ENCODE measurements at regions not wholly inside any gene's neighbourhood (a gene's known extent, or its start where the extent isn't known, plus 50 kb on each side); places are given as distances from the start of the nearest gene placed in this dataset.
A peak's percentile ranks its signal among the peaks of the same experiment; 100 is the strongest.
"Not testable (repeated sequence)": the region's sequence is repeated elsewhere in the genome, so short reads cannot be mapped to it uniquely, and the experiment has no call there.

DNA sequence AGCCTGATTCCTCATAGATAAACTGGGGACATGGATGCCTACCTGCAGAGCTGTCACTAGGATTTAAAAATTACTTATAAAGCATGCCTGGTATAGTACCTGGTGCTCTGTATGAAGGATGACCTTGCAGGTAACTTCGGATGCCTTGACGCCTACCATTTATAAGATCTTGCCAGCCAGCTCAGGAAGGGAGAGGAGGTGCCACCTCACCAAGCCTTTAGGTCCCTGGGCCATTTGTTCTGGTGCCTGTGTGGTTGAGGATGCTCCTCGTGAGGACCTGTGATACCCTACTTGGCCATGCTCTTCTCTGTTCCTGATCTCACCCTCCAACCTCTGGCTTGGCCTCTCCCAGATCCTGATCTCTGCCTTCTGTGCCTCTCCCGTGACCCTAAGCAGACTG is 85.2 kb downstream of the FDX1 start:
- peaks cover 0 to 19% (median 3%) of the 10 kb centered on the region in 11 donors for H3K9me3 Mint-ChIP-seq
- DNase-seq (no peak), ATAC-seq (no peak)
- no peaks in the 10 kb centered on the region for H3K36me3 Mint-ChIP-seq
- H3K27ac Mint-ChIP-seq: no peak overlapping the region
- no peak overlapping the region for H3K27ac ChIP-seq (ENCODE audit: low read depth, low read length)
- H3K4me1 Mint-ChIP-seq: no peaks in the 10 kb centered on the region
- H3K4me3 Mint-ChIP-seq: no peak overlapping the region
- intact Hi-C loops (cut with micrococcal nuclease): no loop called here
- H3K4me3 ChIP-seq (ENCODE audit: low read length): no peak overlapping the region
- H3K36me3 ChIP-seq (ENCODE audit: control insufficient read depth in 2 of 3, insufficient read depth in 3 of 3, low read length in 3 of 3): no peaks in the 10 kb centered on the region
- H3K4me1 ChIP-seq (ENCODE audit: control insufficient read depth in 2 of 2, insufficient read depth in 2 of 2, low read length in 2 of 2): no peaks in the 10 kb centered on the region
- peaks cover 0 to 9% (median 5%) of the 10 kb centered on the region in 5 donors for H3K27me3 Mint-ChIP-seq
- no peaks in the 10 kb centered on the region for H3K9me3 ChIP-seq (ENCODE audit: control insufficient read depth in 2 of 3, low read length in 3 of 3)
- ChIA-PET CTCF (no interaction called here), POLR2A (no interaction called here)
- H3K27me3 ChIP-seq (ENCODE audit: control insufficient read depth in 2 of 2, insufficient read depth in 2 of 2, low read length in 2 of 2): no peaks in the 10 kb centered on the region

DNA sequence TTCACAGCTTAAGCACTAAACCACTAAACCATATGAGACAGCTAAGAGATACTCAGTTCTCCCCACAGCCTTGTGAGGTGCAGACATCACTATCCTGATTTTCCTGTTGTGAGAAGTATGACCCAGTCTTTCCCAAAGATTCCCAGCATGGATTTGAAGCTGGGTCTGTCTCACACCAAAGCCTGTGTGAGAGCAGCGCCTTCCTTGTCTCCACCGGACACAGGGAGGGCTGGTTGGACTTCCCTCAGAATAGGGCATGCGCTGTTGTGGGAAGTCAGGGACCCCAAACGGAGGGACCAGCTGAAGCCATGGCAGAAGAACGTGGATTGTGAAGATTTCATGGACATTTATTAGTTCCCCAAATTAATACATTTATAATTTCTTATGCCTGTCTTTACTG is 87.6 kb downstream of the FDX1 start:
- H3K27ac Mint-ChIP-seq, H3K36me3 Mint-ChIP-seq, CTCF ChIA-PET: not testable (repeated sequence)

DNA sequence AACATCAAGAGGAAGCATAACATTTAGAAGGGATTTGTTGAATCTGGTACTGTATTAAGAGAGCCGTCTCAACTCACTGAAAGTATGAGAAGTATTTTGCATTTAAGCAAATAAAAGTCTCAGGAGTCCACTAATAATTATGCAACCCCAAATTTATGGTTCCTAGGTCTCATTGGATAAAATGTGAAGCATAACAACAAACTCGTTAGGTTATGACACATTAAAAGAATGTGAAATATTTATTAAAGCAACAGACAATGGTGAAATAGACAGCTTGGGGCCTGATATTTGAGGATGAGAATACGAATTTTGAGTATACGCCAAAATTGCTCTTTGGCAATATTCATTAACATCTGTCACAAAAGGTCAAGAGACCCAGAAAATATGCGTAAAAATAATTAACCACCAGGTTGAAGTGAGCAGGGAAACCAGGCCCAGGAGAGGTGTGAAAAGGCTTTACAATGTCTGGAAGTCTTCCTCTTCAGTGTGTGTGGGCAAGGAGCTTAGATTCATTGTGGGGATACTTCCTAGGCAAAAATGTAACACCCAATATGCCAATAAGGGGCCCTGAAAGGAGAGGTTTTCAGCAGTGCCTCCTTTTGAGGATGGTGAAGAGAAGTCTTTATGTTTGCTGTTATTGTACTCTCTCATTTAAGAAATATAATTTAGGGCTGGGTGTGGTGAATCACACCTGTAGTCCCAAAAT is 89.2 kb downstream of the FDX1 start:
- no peaks in the 10 kb centered on the region for H3K36me3 Mint-ChIP-seq
- DNase-seq (no peak), ATAC-seq (no peak)
- H3K4me3 ChIP-seq (ENCODE audit: low read length): no peak overlapping the region
- no peak overlapping the region for H3K27ac ChIP-seq (ENCODE audit: low read depth, low read length)
- H3K4me1 Mint-ChIP-seq: peaks cover 0 to 8% (median 0%) of the 10 kb centered on the region in 7 donors
- H3K27me3 Mint-ChIP-seq: peaks cover 0 to 10% (median 4%) of the 10 kb centered on the region in 5 donors
- H3K4me1 ChIP-seq (ENCODE audit: control insufficient read depth in 2 of 2, insufficient read depth in 2 of 2, low read length in 2 of 2): peaks cover 0 to 22% of the 10 kb centered on the region in 2 donors
- no peak overlapping the region for H3K4me3 Mint-ChIP-seq
- H3K9me3 Mint-ChIP-seq: peaks cover 0 to 19% (median 5%) of the 10 kb centered on the region in 11 donors
- H3K36me3 ChIP-seq (ENCODE audit: control insufficient read depth in 2 of 3, insufficient read depth in 3 of 3, low read length in 3 of 3): no peaks in the 10 kb centered on the region
- intact Hi-C loops (cut with micrococcal nuclease): no loop called here
- no peak overlapping the region for H3K27ac Mint-ChIP-seq
- H3K9me3 ChIP-seq (ENCODE audit: control insufficient read depth in 2 of 3, low read length in 3 of 3): no peaks in the 10 kb centered on the region
- CTCF ChIA-PET: no interaction called here
- H3K27me3 ChIP-seq (ENCODE audit: control insufficient read depth in 2 of 2, insufficient read depth in 2 of 2, low read length in 2 of 2): no peaks in the 10 kb centered on the region
- POLR2A ChIA-PET: no interaction called here

More for the DNA sequence above, 87.6 kb downstream of the FDX1 start:
- intact Hi-C loops (cut with micrococcal nuclease); POLR2A ChIA-PET; H3K27me3 ChIP-seq (ENCODE audit: control insufficient read depth in 2 of 2, insufficient read depth in 2 of 2, low read length in 2 of 2); H3K4me1 ChIP-seq (ENCODE audit: control insufficient read depth in 2 of 2, insufficient read depth in 2 of 2, low read length in 2 of 2); H3K4me1 Mint-ChIP-seq; H3K36me3 ChIP-seq (ENCODE audit: control insufficient read depth in 2 of 3, insufficient read depth in 3 of 3, low read length in 3 of 3); H3K27ac ChIP-seq (ENCODE audit: low read depth, low read length); H3K27me3 Mint-ChIP-seq; H3K4me3 Mint-ChIP-seq; DNase-seq; H3K9me3 ChIP-seq (ENCODE audit: control insufficient read depth in 2 of 3, low read length in 3 of 3); H3K4me3 ChIP-seq (ENCODE audit: low read length); ATAC-seq: not testable (repeated sequence)
- peaks cover 0 to 19% (median 3%) of the 10 kb centered on the region in 11 donors for H3K9me3 Mint-ChIP-seq

DNA sequence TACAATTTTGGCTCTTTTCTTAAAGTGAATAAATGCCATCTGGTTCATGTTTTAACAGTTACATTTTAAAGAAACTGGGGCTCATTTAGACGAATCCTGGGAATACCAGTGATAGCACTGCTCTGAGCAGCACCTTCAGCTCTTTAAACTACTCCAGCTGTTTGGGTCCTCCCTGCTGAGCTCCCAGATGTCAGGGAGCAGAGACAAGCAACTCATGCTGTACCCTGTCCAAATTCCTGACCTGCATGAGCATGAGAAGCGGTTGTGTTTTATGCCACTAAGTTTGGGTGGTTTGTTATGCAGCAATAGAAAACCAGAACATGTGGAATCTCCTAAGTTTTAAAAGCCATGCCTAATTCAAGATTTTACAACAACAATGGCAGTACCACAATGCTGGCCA is 90.0 kb downstream of the FDX1 start:
- Mint-ChIP-seq H3K36me3 (no peaks in the 10 kb centered on the region), H3K9me3 (peaks cover 0 to 19% (median 7%) of the 10 kb centered on the region in 11 donors), H3K27me3 (peaks cover 0 to 10% (median 2%) of the 10 kb centered on the region in 5 donors), H3K4me1 (peaks cover 0 to 8% (median 0%) of the 10 kb centered on the region in 7 donors), H3K27ac (no peak overlapping the region), H3K4me3 (no peak overlapping the region)
- no peak overlapping the region for H3K4me3 ChIP-seq (ENCODE audit: low read length)
- ChIA-PET CTCF (no interaction called here), POLR2A (no interaction called here)
- H3K27me3 ChIP-seq (ENCODE audit: control insufficient read depth in 2 of 2, insufficient read depth in 2 of 2, low read length in 2 of 2): no peaks in the 10 kb centered on the region
- no peaks in the 10 kb centered on the region for H3K9me3 ChIP-seq (ENCODE audit: control insufficient read depth in 2 of 3, low read length in 3 of 3)
- ATAC-seq: no peak
- H3K4me1 ChIP-seq (ENCODE audit: control insufficient read depth in 2 of 2, insufficient read depth in 2 of 2, low read length in 2 of 2): peaks cover 0 to 28% of the 10 kb centered on the region in 2 donors
- H3K27ac ChIP-seq (ENCODE audit: low read depth, low read length): no peak overlapping the region
- intact Hi-C loops (cut with micrococcal nuclease): no loop called here
- H3K36me3 ChIP-seq (ENCODE audit: control insufficient read depth in 2 of 3, insufficient read depth in 3 of 3, low read length in 3 of 3): no peaks in the 10 kb centered on the region
- no peak for DNase-seq

DNA sequence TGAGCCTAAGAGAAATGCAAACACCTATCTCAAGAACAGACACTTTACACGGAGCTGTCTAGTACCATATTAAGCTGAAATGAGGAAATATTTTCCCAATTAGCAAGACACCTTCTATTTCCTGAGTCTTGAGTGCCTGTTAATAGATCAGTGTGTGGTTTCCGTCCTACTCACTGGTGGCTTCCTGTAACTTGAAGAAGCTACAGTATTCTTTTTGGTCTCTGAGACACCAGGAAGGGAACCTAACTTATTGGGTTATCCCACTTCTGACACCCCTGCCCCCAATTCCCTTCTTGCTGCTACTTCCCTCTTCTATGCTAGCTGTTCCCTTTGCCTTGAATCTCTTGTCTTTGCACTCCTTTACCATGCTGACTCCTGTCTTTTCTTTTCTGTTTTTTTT is 92.7 kb downstream of the FDX1 start:
- Histone ChIP-seq H3K4me3 (ENCODE audit: low read length) (no peak overlapping the region), H3K27ac (ENCODE audit: low read depth, low read length) (no peak overlapping the region), H3K27me3 (ENCODE audit: control insufficient read depth in 2 of 2, insufficient read depth in 2 of 2, low read length in 2 of 2) (no peaks in the 10 kb centered on the region), H3K4me1 (ENCODE audit: control insufficient read depth in 2 of 2, insufficient read depth in 2 of 2, low read length in 2 of 2) (peaks cover 0 to 46% of the 10 kb centered on the region in 2 donors), H3K9me3 (ENCODE audit: control insufficient read depth in 2 of 3, low read length in 3 of 3) (no peaks in the 10 kb centered on the region), H3K36me3 (ENCODE audit: control insufficient read depth in 2 of 3, insufficient read depth in 3 of 3, low read length in 3 of 3) (no peaks in the 10 kb centered on the region)
- H3K36me3 Mint-ChIP-seq: no peaks in the 10 kb centered on the region
- DNase-seq (no peak), ATAC-seq (no peak)
- POLR2A ChIA-PET: no interaction called here
- H3K9me3 Mint-ChIP-seq: peaks cover 0 to 16% (median 6%) of the 10 kb centered on the region in 11 donors
- no peak overlapping the region for H3K27ac Mint-ChIP-seq
- intact Hi-C loops (cut with micrococcal nuclease): no loop called here
- CTCF ChIA-PET: no interaction called here
- peak overlapping the region in 1 of 10 donors; percentile 16 for H3K4me3 Mint-ChIP-seq
- H3K4me1 Mint-ChIP-seq: peaks cover 0 to 19% (median 0%) of the 10 kb centered on the region in 7 donors
- H3K27me3 Mint-ChIP-seq: peaks cover 0 to 11% (median 2%) of the 10 kb centered on the region in 5 donors

DNA sequence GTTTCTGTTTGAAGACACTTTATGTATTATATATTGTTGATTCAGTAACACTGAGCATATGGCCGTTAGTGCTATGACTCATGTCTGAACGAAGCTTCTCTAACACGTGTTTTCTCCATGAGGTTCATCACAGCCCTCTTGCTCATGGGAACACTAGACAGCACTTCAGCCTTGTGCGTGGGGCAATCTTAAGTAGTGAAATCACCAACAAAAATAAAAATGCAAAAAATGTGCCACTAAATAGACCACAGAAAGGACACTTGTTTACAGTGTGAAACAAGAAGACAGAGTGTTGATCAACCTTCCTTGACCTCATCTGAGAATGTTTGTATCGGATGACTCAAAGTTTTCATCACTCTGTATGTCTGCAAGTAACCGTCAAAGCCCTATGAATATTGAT is 94.5 kb downstream of the FDX1 start:
- H3K36me3 ChIP-seq (ENCODE audit: control insufficient read depth in 2 of 3, insufficient read depth in 3 of 3, low read length in 3 of 3): no peaks in the 10 kb centered on the region

DNA sequence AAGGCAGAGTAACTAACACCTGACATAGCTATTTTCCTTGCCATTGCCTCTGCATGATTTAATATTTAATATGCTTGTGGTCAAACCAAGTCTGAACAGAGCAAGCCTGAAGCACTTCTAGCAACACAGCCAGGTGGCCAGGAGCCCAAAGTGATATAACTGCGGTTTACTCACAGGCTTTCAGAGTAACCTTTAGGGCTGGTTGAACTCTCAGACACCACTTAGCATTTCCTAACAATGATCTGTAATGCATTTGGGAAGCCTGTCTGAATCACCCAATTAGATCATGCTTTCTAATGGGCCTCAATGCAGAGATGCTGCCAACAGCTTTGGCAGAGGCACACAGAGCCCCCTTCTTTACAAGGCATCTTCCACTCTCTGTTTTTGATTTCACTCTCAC is 96.1 kb downstream of the FDX1 start:
- Mint-ChIP-seq H3K9me3 (peaks cover 0 to 18% (median 10%) of the 10 kb centered on the region in 11 donors), H3K4me3 (no peak overlapping the region), H3K4me1 (peaks cover 0 to 19% (median 0%) of the 10 kb centered on the region in 7 donors), H3K27ac (no peak overlapping the region), H3K27me3 (peaks cover 0 to 14% (median 4%) of the 10 kb centered on the region in 5 donors), H3K36me3 (peaks cover 0 to 6% (median 0%) of the 10 kb centered on the region in 5 donors)
- no peaks in the 10 kb centered on the region for H3K36me3 ChIP-seq (ENCODE audit: control insufficient read depth in 2 of 3, insufficient read depth in 3 of 3, low read length in 3 of 3)
- intact Hi-C loops (cut with micrococcal nuclease): no loop called here
- peaks cover 0 to 54% of the 10 kb centered on the region in 2 donors for H3K4me1 ChIP-seq (ENCODE audit: control insufficient read depth in 2 of 2, insufficient read depth in 2 of 2, low read length in 2 of 2)
- ChIA-PET POLR2A (no interaction called here), CTCF (no interaction called here)
- no peaks in the 10 kb centered on the region for H3K27me3 ChIP-seq (ENCODE audit: control insufficient read depth in 2 of 2, insufficient read depth in 2 of 2, low read length in 2 of 2)
- H3K27ac ChIP-seq (ENCODE audit: low read depth, low read length): no peak overlapping the region
- DNase-seq (no peak), ATAC-seq (no peak)
- no peaks in the 10 kb centered on the region for H3K9me3 ChIP-seq (ENCODE audit: control insufficient read depth in 2 of 3, low read length in 3 of 3)
- H3K4me3 ChIP-seq (ENCODE audit: low read length): no peak overlapping the region

More for the DNA sequence above, 94.5 kb downstream of the FDX1 start:
- Histone ChIP-seq H3K9me3 (ENCODE audit: control insufficient read depth in 2 of 3, low read length in 3 of 3) (no peaks in the 10 kb centered on the region), H3K4me3 (ENCODE audit: low read length) (no peak overlapping the region), H3K4me1 (ENCODE audit: control insufficient read depth in 2 of 2, insufficient read depth in 2 of 2, low read length in 2 of 2) (peaks cover 0 to 53% of the 10 kb centered on the region in 2 donors), H3K27me3 (ENCODE audit: control insufficient read depth in 2 of 2, insufficient read depth in 2 of 2, low read length in 2 of 2) (no peaks in the 10 kb centered on the region), H3K27ac (ENCODE audit: low read depth, low read length) (no peak overlapping the region)
- ATAC-seq: peak; percentile 24
- H3K4me3 Mint-ChIP-seq: no peak overlapping the region
- DNase-seq: no peak
- intact Hi-C loops (cut with micrococcal nuclease): no loop called here
- H3K27me3 Mint-ChIP-seq: peaks cover 0 to 11% (median 0%) of the 10 kb centered on the region in 5 donors
- ChIA-PET CTCF (no interaction called here), POLR2A (no interaction called here)
- peaks cover 0 to 18% (median 10%) of the 10 kb centered on the region in 11 donors for H3K9me3 Mint-ChIP-seq
- H3K27ac Mint-ChIP-seq: no peak overlapping the region
- H3K36me3 Mint-ChIP-seq: peaks cover 0 to 6% (median 0%) of the 10 kb centered on the region in 5 donors
- peaks cover 0 to 19% (median 0%) of the 10 kb centered on the region in 7 donors for H3K4me1 Mint-ChIP-seq
